ENCODE measurements at regions not wholly inside any gene's neighbourhood (a gene's known extent, or its start where the extent isn't known, plus 50 kb on each side); places are given as distances from the start of the nearest gene placed in this dataset.

DNA sequence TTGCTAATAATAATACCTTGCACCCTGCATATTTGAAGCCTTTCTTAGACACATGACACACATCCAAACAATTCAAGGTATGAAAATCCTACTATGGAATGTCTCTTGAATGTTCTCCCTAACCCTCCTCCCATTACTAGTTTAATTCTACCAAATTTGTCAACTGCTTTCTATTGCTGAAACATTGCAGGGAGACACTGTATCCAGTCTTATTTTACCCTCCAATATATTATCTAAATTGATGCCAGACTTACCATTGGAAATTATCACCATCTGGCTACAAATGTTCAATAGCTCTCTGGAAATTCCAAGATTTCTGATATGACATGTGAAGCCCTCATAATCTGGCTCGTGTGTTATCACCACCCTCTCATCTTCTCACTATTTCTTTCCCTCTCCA, 1027.3 kb upstream of the CITED2 start:
- no peaks in the 10 kb centered on the region for H3F3A ChIP-seq (ENCODE audit: insufficient read depth, low read length, poor library complexity, severe bottlenecking)
- no peak overlapping the region for H3K4me2 ChIP-seq (ENCODE audit: low read length)
- H3K27ac ChIP-seq (ENCODE audit: low read length), result no peak overlapping the region
- no peak overlapping the region for H2AFZ ChIP-seq (ENCODE audit: low read depth, low read length)
- no peaks in the 10 kb centered on the region for H3K9me3 ChIP-seq (ENCODE audit: low read length)
- peaks cover 3% of the 10 kb centered on the region for H3K36me3 ChIP-seq (ENCODE audit: insufficient read depth, low read length)
- no peak overlapping the region for H3K4me3 ChIP-seq (ENCODE audit: low read length)
- no peaks in the 10 kb centered on the region for H3K79me2 ChIP-seq (replicated peaks; ENCODE audit: insufficient read depth, low read length)
- H4K20me1 ChIP-seq (ENCODE audit: insufficient read depth), result no peaks in the 10 kb centered on the region
- H3K9me2 ChIP-seq (ENCODE audit: insufficient read depth, low read length), result no peaks in the 10 kb centered on the region
- no peaks in the 10 kb centered on the region for H3K27me3 ChIP-seq (ENCODE audit: insufficient read depth, low read depth, low read length)
- H3K9ac ChIP-seq (ENCODE audit: low read length), result no peak overlapping the region
- TF ChIP-seq EP300 (conservative IDR thresholded peaks at IDR 0.05; ENCODE audit: poor library complexity, severe bottlenecking) (no peak), TAF1 (IDR thresholded peaks at IDR 0.05; ENCODE audit: low read depth) (no peak), EZH2 (IDR thresholded peaks at IDR 0.05; ENCODE audit: borderline replicate concordance, insufficient read depth, low read length, poor library complexity, severe bottlenecking) (no peak), MXI1 (conservative IDR thresholded peaks at IDR 0.05; ENCODE audit: poor library complexity, severe bottlenecking) (no peak), SMC3 (conservative IDR thresholded peaks at IDR 0.05; ENCODE audit: poor library complexity) (no peak), RAD21 (conservative IDR thresholded peaks at IDR 0.05) (no peak), POLR2AphosphoS5 (IDR thresholded peaks at IDR 0.05) (no peak)
- TF ChIP-seq, protein P1, sequence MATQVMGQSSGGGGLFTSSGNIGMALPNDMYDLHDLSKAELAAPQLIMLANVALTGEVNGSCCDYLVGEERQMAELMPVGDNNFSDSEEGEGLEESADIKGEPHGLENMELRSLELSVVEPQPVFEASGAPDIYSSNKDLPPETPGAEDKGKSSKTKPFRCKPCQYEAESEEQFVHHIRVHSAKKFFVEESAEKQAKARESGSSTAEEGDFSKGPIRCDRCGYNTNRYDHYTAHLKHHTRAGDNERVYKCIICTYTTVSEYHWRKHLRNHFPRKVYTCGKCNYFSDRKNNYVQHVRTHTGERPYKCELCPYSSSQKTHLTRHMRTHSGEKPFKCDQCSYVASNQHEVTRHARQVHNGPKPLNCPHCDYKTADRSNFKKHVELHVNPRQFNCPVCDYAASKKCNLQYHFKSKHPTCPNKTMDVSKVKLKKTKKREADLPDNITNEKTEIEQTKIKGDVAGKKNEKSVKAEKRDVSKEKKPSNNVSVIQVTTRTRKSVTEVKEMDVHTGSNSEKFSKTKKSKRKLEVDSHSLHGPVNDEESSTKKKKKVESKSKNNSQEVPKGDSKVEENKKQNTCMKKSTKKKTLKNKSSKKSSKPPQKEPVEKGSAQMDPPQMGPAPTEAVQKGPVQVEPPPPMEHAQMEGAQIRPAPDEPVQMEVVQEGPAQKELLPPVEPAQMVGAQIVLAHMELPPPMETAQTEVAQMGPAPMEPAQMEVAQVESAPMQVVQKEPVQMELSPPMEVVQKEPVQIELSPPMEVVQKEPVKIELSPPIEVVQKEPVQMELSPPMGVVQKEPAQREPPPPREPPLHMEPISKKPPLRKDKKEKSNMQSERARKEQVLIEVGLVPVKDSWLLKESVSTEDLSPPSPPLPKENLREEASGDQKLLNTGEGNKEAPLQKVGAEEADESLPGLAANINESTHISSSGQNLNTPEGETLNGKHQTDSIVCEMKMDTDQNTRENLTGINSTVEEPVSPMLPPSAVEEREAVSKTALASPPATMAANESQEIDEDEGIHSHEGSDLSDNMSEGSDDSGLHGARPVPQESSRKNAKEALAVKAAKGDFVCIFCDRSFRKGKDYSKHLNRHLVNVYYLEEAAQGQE (IDR thresholded peaks at IDR 0.05; ENCODE audit: borderline replicate concordance), result no peak
- TF ChIP-seq, protein P2, sequence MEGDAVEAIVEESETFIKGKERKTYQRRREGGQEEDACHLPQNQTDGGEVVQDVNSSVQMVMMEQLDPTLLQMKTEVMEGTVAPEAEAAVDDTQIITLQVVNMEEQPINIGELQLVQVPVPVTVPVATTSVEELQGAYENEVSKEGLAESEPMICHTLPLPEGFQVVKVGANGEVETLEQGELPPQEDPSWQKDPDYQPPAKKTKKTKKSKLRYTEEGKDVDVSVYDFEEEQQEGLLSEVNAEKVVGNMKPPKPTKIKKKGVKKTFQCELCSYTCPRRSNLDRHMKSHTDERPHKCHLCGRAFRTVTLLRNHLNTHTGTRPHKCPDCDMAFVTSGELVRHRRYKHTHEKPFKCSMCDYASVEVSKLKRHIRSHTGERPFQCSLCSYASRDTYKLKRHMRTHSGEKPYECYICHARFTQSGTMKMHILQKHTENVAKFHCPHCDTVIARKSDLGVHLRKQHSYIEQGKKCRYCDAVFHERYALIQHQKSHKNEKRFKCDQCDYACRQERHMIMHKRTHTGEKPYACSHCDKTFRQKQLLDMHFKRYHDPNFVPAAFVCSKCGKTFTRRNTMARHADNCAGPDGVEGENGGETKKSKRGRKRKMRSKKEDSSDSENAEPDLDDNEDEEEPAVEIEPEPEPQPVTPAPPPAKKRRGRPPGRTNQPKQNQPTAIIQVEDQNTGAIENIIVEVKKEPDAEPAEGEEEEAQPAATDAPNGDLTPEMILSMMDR (IDR thresholded peaks at IDR 0.05; ENCODE audit: poor library complexity, severe bottlenecking), result no peak

DNA sequence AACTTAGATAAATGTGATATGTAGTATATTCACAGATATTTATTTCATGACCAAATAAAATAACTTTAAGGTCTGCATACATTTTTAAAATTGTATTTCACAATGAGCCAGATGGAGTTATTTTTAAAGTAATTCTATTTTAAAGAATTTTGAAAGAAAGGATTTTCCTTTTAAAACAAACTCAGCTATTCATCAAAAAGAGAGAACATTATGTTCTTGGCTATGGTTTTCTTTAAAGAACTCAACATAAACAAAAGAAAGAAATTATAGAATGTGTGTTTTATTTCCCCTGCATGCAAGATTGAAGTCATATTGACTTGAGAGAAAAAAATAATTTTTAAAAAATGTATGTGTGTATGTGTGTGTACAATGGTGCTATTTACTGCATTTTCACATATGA, 1023.6 kb upstream of the CITED2 start:
- H4K20me1 ChIP-seq (ENCODE audit: insufficient read depth), result no peaks in the 10 kb centered on the region
- no peak overlapping the region for H3K27ac ChIP-seq (ENCODE audit: low read length)
- H2AFZ ChIP-seq (ENCODE audit: low read depth, low read length), result no peak overlapping the region
- H3K79me2 ChIP-seq (replicated peaks; ENCODE audit: insufficient read depth, low read length), result no peaks in the 10 kb centered on the region
- H3K9ac ChIP-seq (ENCODE audit: low read length), result no peak overlapping the region
- TF ChIP-seq, protein P1 (IDR thresholded peaks at IDR 0.05; ENCODE audit: borderline replicate concordance), result no peak
- TF ChIP-seq EZH2 (IDR thresholded peaks at IDR 0.05; ENCODE audit: borderline replicate concordance, insufficient read depth, low read length, poor library complexity, severe bottlenecking) (no peak), TAF1 (IDR thresholded peaks at IDR 0.05; ENCODE audit: low read depth) (no peak), RAD21 (conservative IDR thresholded peaks at IDR 0.05) (no peak), POLR2AphosphoS5 (IDR thresholded peaks at IDR 0.05) (no peak), SMC3 (conservative IDR thresholded peaks at IDR 0.05; ENCODE audit: poor library complexity) (no peak), MXI1 (conservative IDR thresholded peaks at IDR 0.05; ENCODE audit: poor library complexity, severe bottlenecking) (no peak), EP300 (conservative IDR thresholded peaks at IDR 0.05; ENCODE audit: poor library complexity, severe bottlenecking) (no peak)
- TF ChIP-seq, protein P2 (IDR thresholded peaks at IDR 0.05; ENCODE audit: poor library complexity, severe bottlenecking), result no peak
- H3K27me3 ChIP-seq (ENCODE audit: insufficient read depth, low read depth, low read length), result no peaks in the 10 kb centered on the region
- H3F3A ChIP-seq (ENCODE audit: insufficient read depth, low read length, poor library complexity, severe bottlenecking), result no peaks in the 10 kb centered on the region
- H3K9me2 ChIP-seq (ENCODE audit: insufficient read depth, low read length), result no peaks in the 10 kb centered on the region
- no peaks in the 10 kb centered on the region for H3K36me3 ChIP-seq (ENCODE audit: insufficient read depth, low read length)
- no peaks in the 10 kb centered on the region for H3K9me3 ChIP-seq (ENCODE audit: low read length)
- no peak overlapping the region for H3K4me2 ChIP-seq (ENCODE audit: low read length)
- no peak overlapping the region for H3K4me3 ChIP-seq (ENCODE audit: low read length)

All from neural cell (in vitro differentiated cells).